HepG2 (cell line): ENCODE measurements at regions not wholly inside any gene's neighbourhood (a gene's known extent, or its start where the extent isn't known, plus 50 kb on each side); places are given as distances from the start of the nearest gene placed in this dataset.
"Not testable (repeated sequence)": the region's sequence is repeated elsewhere in the genome, so short reads cannot be mapped to it uniquely, and the experiment has no call there.

ENCODE experiments used
- ATAC-seq: fragments of 200-7000 bp; cut with Tn5 transposase; 3 replicates; pipeline ENCODE4 v1.9.1; 2020; ENCODE audit warnings: mild to moderate bottlenecking, moderate library complexity
- BruUV-seq: library from RNA; stranded (reverse); fragments of 400-500 nt; replicated peaks from 2 replicates; lab custom pipeline; 2021; lab: Mats Ljungman, UMichigan
- CTCF ChIA-PET: fragments of 300-600 bp; formaldehyde crosslinking; extraction: SDS; loops from one replicate; lab custom pipeline; 2021; ENCODE audit warnings: low total read pairs, inconsistent platforms, low intra/inter-chr PET ratio; lab: Yijun Ruan, JAX
- POLR2A ChIA-PET: fragments of 350-600 bp; sonication (Branson Sonifier 250); formaldehyde crosslinking; loops from one replicate; lab custom pipeline; 2020; ENCODE audit warnings: antibody characterized with exemption, inconsistent platforms; lab: Yijun Ruan, JAX
- DNase-seq: peaks from one replicate; pipeline ENCODE4 v3.0.0-alpha.2; 2015; ENCODE audit warnings: low spot score
- FAIRE-seq: peaks from 3 replicates; lab custom pipeline; 2011; peaks lifted over from hg19 to GRCh38; lab: Jason Lieb, UNC
- H2AFZ ChIP-seq: one replicate; pipeline ENCODE4 v1.6.1; 2011; ENCODE audit warnings: low read length, inconsistent platforms
- H3K27ac ChIP-seq: fragments of 300-600 bp; 3 replicates; pipeline ENCODE4 v1.8.0; 2011; ENCODE audit warnings: mixed run types, mild to moderate bottlenecking, mixed read lengths, low read length, inconsistent platforms; ENCODE audit not compliant: insufficient read depth; ENCODE audit errors: extremely low read length
- H3K27me3 ChIP-seq, 2 experiments: fragments of 200-600 bp in 1 of 2; 2 replicates in 1 of 2; 3 replicates in 1 of 2; pipeline versions ENCODE4 v1.6.0 to v1.8.0; 2011; ENCODE audit warnings: low read length in 2 of 2, mild to moderate bottlenecking in 2 of 2, moderate library complexity in 2 of 2, inconsistent platforms in 1 of 2; ENCODE audit not compliant: insufficient read depth in 2 of 2, control insufficient read depth in 1 of 2
- H3K36me3 ChIP-seq, 2 experiments: fragments of 200-600 bp in 1 of 2; replicated peaks in 1 of 2; 2 replicates in 1 of 2; 3 replicates in 1 of 2; pipeline versions ENCODE4 v1.5.1 to v1.8.0; 2011; ENCODE audit warnings: low read length in 2 of 2, inconsistent platforms in 1 of 2; ENCODE audit not compliant: insufficient read depth in 2 of 2, control insufficient read depth in 1 of 2
- H3K4me1 ChIP-seq: 2 replicates; pipeline ENCODE4 v1.5.1; 2012; ENCODE audit warnings: low read length, inconsistent platforms; ENCODE audit not compliant: insufficient read depth
- H3K4me2 ChIP-seq: 2 replicates; pipeline ENCODE4 v1.6.0; 2011; ENCODE audit warnings: low read depth, low read length, inconsistent platforms
- H3K4me3 ChIP-seq, 3 experiments: fragments of 200-600 bp in 1 of 3; sonication (generic), shearing (Covaris generic) in 1 of 3; replicated peaks in 1 of 3; 2 replicates each; pipeline ENCODE4 v1.5.1; 2011 to 2016; ENCODE audit warnings: low read length in 3 of 3, inconsistent platforms in 2 of 3, low read depth in 2 of 3, mild to moderate bottlenecking in 2 of 3, control low read depth in 1 of 3, mixed read lengths in 1 of 3; ENCODE audit not compliant: insufficient read depth in 1 of 3
- H3K79me2 ChIP-seq: one replicate; pipeline ENCODE4 v1.6.1; 2011; ENCODE audit warnings: low read length, inconsistent platforms; ENCODE audit not compliant: insufficient read depth
- H3K9ac ChIP-seq: 2 replicates; pipeline ENCODE4 v1.6.0; 2011; ENCODE audit warnings: mild to moderate bottlenecking, low read depth, low read length, inconsistent platforms; ENCODE audit not compliant: insufficient read depth
- H3K9me3 ChIP-seq: 2 replicates; pipeline ENCODE4 v1.5.1; 2012; ENCODE audit warnings: mild to moderate bottlenecking, low read length
- H4K20me1 ChIP-seq: 2 replicates; pipeline ENCODE4 v1.6.0; 2011; ENCODE audit warnings: inconsistent platforms, mild to moderate bottlenecking, low read length, moderate library complexity; ENCODE audit not compliant: insufficient read depth
- AHR ChIP-seq: IDR thresholded peaks from 2 replicates; pipeline ENCODE4 v1.6.1; 2018; ENCODE audit warnings: missing genetic modification reagents, missing compliant biosample characterization
- HDAC6 ChIP-seq: fragments of 200-600 bp; sonication (generic); IDR thresholded peaks from 2 replicates; pipeline ENCODE4 v1.7.0; 2017; ENCODE audit warnings: mild to moderate bottlenecking, antibody characterized with exemption, low read length, low read depth
- KLF16 ChIP-seq, 2 experiments: sonication (generic) in 1 of 2; formaldehyde crosslinking in 1 of 2; IDR thresholded peaks; 2 replicates each; pipeline versions ENCODE4 v1.6.1 to v1.8.0; 2016 to 2023; ENCODE audit warnings: missing genetic modification reagents in 2 of 2, missing compliant biosample characterization in 1 of 2
- KMT2B ChIP-seq: IDR thresholded peaks from 2 replicates; pipeline ENCODE4 v1.6.1; 2016; ENCODE audit warnings: missing genetic modification reagents, missing compliant biosample characterization
- NRL ChIP-seq: sonication (generic); formaldehyde crosslinking; IDR thresholded peaks from 2 replicates; pipeline ENCODE4 v1.5.0; 2020; ENCODE audit warnings: missing genetic modification reagents, mild to moderate bottlenecking, moderate library complexity, borderline replicate concordance
- RBFOX2 ChIP-seq: fragments of 200-400 bp; formaldehyde crosslinking; IDR thresholded peaks from 2 replicates; pipeline ENCODE4 v1.6.1; 2017; ENCODE audit warnings: low read depth, mild to moderate bottlenecking, low read length
- ZFYVE20 ChIP-seq: sonication (generic); formaldehyde crosslinking; IDR thresholded peaks from 2 replicates; pipeline ENCODE4 v1.8.0; 2023; ENCODE audit warnings: low read depth, mild to moderate bottlenecking, moderate library complexity, missing genetic modification reagents, borderline replicate concordance
- ZNF225 ChIP-seq: sonication (generic); formaldehyde crosslinking; IDR thresholded peaks from 2 replicates; pipeline ENCODE4 v1.4.0; 2020; ENCODE audit warnings: mild to moderate bottlenecking, missing genetic modification reagents
- ZNF234 ChIP-seq: sonication (generic); formaldehyde crosslinking; conservative IDR thresholded peaks from 2 replicates; pipeline ENCODE4 v1.5.1; 2020; ENCODE audit warnings: mild to moderate bottlenecking, missing genetic modification reagents
- ZNF274 ChIP-seq: sonication (generic); formaldehyde crosslinking; IDR thresholded peaks from 2 replicates; pipeline ENCODE4 v1.5.1; 2020; ENCODE audit warnings: mild to moderate bottlenecking, missing genetic modification reagents
- ZNF546 ChIP-seq: sonication (generic); formaldehyde crosslinking; conservative IDR thresholded peaks from 2 replicates; pipeline ENCODE4 v1.8.1; 2023; ENCODE audit warnings: mild to moderate bottlenecking, missing genetic modification reagents
- WGBS: methylation state at CpG from one replicate; pipeline ENCODE4 v1.1.6; 2017; ENCODE audit warnings: low lambda C conversion rate; 5-methylcytosine and 5-hydroxymethylcytosine counted together
- in situ Hi-C: cut with HindIII; loops from 2 replicates; pipeline ENCODE4 v1.10.0; 2017; ENCODE audit warnings: low pct_unique_long_range_greater_than_20kb; ENCODE audit not compliant: extremely low pct_ligation_motif_present
- intact Hi-C: fragments of 100-400 bp; cut with micrococcal nuclease; formaldehyde crosslinking; loops from one replicate; pipeline ENCODE4 v1.10.0; 2022; ENCODE audit not compliant: unreplicated experiment
- TF ChIP-seq, protein P1 (sequence below): IDR thresholded peaks from 2 replicates; pipeline ENCODE4 v1.6.1; 2016; ENCODE audit warnings: missing genetic modification reagents, missing compliant biosample characterization
- TF ChIP-seq, protein P2 (sequence below): sonication (generic); formaldehyde crosslinking; IDR thresholded peaks from 2 replicates; pipeline ENCODE4 v1.5.1; 2020; ENCODE audit warnings: missing genetic modification reagents, mild to moderate bottlenecking, borderline replicate concordance

DNA sequence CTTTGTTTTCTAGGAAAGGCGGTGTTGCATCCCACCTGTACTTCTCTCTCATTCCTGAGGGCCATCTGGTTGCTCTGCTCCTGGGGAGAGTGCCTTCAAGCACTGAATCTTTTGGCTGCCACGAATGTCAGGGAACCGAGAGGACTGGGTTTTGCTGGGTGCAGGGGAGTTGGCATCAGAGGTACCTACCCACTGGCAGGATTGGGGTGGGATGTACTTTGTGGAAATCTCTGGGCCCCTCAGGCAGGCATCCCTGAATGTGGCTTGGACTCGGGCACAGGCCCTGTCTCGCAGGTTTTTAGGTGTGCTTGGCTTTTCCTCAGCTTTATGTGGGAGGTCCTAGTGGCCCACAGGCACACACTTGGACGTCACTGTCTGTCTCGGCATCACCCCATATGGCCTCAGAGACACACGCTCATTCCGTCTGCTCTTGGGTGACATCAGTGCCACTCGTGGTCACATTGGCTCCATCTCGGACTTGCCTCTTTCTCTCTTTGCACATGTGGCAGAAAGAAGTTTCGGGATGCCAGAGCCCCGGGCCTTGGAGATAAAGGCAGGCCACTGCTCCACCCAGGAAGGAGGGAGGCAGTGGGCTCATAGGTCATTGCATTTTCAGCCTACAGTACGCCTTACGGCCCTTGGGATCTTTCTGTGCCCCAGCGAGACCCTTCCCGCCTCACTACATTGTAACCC lies 325.6 kb downstream of the ZNF716 start (continued):
- TF ChIP-seq, protein P1, sequence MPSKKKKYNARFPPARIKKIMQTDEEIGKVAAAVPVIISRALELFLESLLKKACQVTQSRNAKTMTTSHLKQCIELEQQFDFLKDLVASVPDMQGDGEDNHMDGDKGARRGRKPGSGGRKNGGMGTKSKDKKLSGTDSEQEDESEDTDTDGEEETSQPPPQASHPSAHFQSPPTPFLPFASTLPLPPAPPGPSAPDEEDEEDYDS (CRISPR knock-in tag), result no peak
- no peak for TF ChIP-seq KMT2B

DNA sequence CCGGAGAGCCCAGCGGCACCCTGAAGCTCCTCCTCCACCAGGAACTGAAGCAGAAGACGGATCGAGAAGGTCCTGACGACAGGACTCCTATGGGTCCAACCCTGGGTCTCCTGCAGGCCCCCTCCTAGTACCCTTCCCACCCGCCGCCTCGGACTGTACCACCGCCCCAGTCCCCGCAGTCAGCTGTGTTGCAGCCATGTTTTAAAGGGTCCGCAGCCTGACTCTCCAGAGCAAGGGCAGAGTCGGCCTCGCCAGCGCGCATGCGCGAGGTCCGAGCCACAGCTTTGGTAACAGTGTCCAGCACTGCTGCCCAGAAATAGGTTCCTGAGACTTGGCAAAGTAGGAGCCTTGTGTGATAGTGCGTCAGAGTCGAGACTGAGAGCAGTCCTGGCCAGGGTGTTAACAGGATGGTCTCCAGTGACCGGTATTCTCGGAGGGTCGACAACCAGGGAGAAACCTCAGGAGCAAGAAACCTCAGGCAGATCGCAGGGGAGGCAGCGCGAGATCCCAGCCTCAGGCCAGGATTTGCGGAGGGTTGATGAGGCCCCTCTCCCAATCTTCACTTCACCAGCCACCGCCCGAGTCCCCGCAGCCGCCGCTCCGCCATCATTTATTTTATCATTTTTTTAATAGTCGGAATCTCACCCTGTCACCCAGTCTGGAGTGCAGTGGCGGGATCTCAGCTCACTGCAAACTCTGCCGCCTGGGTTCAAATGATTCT lies 326.3 kb downstream of the ZNF716 start:
- H3K27ac ChIP-seq, H3K36me3 ChIP-seq, BruUV-seq, CTCF ChIA-PET, H4K20me1 ChIP-seq, H3K27me3 ChIP-seq, H3K79me2 ChIP-seq, in situ Hi-C loops, ATAC-seq, intact Hi-C loops, H3K4me1 ChIP-seq, POLR2A ChIA-PET, H3K4me2 ChIP-seq, H3K9ac ChIP-seq, FAIRE-seq, H2AFZ ChIP-seq, DNase-seq, H3K4me3 ChIP-seq: not testable (repeated sequence)
- 63% methylated on average over 16 of the region's 36 CpGs for WGBS
- H3K9me3 ChIP-seq, result peaks cover 82% of the 10 kb centered on the region

DNA sequence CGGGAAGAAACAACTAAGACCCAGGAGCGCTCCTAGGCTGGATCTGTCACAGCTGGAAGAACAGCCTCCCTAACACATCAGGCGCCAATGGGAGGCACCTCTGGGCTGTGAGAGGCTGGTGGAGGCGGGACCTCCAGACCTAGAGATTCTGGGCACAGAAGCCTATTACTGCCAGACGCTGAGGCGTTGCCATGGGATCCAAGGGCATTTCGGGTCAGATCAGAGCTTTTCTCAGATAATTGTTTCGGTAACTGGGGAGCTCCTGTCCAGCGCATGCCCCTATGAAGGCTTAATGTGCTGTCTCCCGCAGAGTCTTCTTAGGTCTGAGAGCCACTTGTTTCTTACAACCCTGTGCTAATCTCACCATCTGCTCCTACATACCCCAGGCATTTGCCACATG lies 339.2 kb downstream of the ZNF716 start:
- DNase-seq, result no peak
- intact Hi-C loops, result no loop called here
- Histone ChIP-seq H3K4me3 (no peak overlapping the region), H3K4me1 (no peaks in the 10 kb centered on the region), H3K9me3 (peaks cover 48% of the 10 kb centered on the region), H3K79me2 (no peaks in the 10 kb centered on the region), H2AFZ (no peak overlapping the region), H3K27ac (no peak overlapping the region), H3K4me2 (no peak overlapping the region), H3K9ac (no peak overlapping the region), H3K36me3 (no peaks in the 10 kb centered on the region), H3K27me3 (no peaks in the 10 kb centered on the region), H4K20me1 (no peaks in the 10 kb centered on the region)
- BruUV-seq, result no TSS peak
- ChIA-PET CTCF (no interaction called here), POLR2A (no interaction called here)
- 70% methylated on average over 3 of the region's 10 CpGs for WGBS
- FAIRE-seq, result no peak
- in situ Hi-C loops, result no loop called here
- ATAC-seq, result no peak
- TF ChIP-seq, protein P2, sequence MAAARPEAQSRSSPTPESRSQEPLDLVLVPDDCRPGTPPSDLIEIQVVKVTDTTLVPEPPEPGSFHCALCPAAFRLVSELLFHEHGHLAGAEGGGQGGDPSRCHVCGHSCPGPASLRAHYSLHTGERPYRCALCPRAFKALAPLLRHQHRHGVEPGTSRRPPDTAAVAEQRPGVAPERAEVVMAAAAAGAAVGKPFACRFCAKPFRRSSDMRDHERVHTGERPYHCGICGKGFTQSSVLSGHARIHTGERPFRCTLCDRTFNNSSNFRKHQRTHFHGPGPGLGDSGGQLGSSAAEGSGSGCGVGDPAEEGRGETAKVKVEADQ (CRISPR knock-in tag), result no peak
- no peak for TF ChIP-seq AHR (CRISPR knock-in tag)
- no peak for TF ChIP-seq KLF16 (CRISPR knock-in tag; IDR thresholded peaks at IDR 0.05)
- TF ChIP-seq ZNF225, result no peak
- TF ChIP-seq ZNF546 (CRISPR knock-in tag), result no peak
- no peak for TF ChIP-seq ZNF234 (CRISPR knock-in tag)
- no peak for TF ChIP-seq ZFYVE20
- TF ChIP-seq NRL (CRISPR knock-in tag), result no peak
- TF ChIP-seq RBFOX2, result no peak
- TF ChIP-seq ZNF274 (CRISPR knock-in tag), result no peak
- no peak for TF ChIP-seq HDAC6
